ENCODE measurements at regions not wholly inside any gene's neighbourhood (a gene's known extent, or its start where the extent isn't known, plus 50 kb on each side); places are given as distances from the start of the nearest gene placed in this dataset.

GRCh38 chr10:61299156-61299555 is 154.0 kb downstream of the TMEM26 start:
- no peak for TF ChIP-seq CTCF (IDR thresholded peaks at IDR 0.05; ENCODE audit: low read depth, low read length)
- CTCF ChIA-PET, result no interaction called here
- no peak overlapping the region for H3K27ac ChIP-seq (ENCODE audit: low read depth, low read length)
- H3K9me3 ChIP-seq (ENCODE audit: control insufficient read depth, insufficient read depth, low read length), result peaks cover 3% of the 10 kb centered on the region; the same call in 1 of the 2 replicates
- DNase-seq (ENCODE audit: low read depth, low spot score), result no peak
- POLR2A ChIA-PET, result no interaction called here
- no peaks in the 10 kb centered on the region for H3K27me3 ChIP-seq (ENCODE audit: control insufficient read depth, insufficient read depth, low read length)
- no peak overlapping the region for H3K4me3 ChIP-seq (ENCODE audit: low read depth, low read length)

GRCh38 chr10:61298194-61298593 is 155.0 kb downstream of the TMEM26 start:
- Histone ChIP-seq H3K27ac (ENCODE audit: low read depth, low read length) (no peak overlapping the region), H3K9me3 (ENCODE audit: control insufficient read depth, insufficient read depth, low read length) (peaks cover 3% of the 10 kb centered on the region; the same call in 1 of the 2 replicates), H3K4me3 (ENCODE audit: low read depth, low read length) (no peak overlapping the region), H3K27me3 (ENCODE audit: control insufficient read depth, insufficient read depth, low read length) (no peaks in the 10 kb centered on the region)
- no peak for TF ChIP-seq CTCF (IDR thresholded peaks at IDR 0.05; ENCODE audit: low read depth, low read length)
- CTCF ChIA-PET, result no interaction called here
- no peak for DNase-seq (ENCODE audit: low read depth, low spot score)
- POLR2A ChIA-PET, result no interaction called here

- ChIA-PET CTCF (interaction anchor here (0.6 kb wide), 1 partner anchor 292 kb away, joined by 3 read pairs; no protein-coding TSS in a partner anchor), POLR2A (no interaction called here)
- TF ChIP-seq CTCF (IDR thresholded peaks at IDR 0.05; ENCODE audit: low read depth, low read length), result no peak
- DNase-seq (ENCODE audit: low read depth, low spot score), result no peak
- Histone ChIP-seq H3K27me3 (ENCODE audit: control insufficient read depth, insufficient read depth, low read length) (no peaks in the 10 kb centered on the region), H3K4me3 (ENCODE audit: low read depth, low read length) (no peak overlapping the region), H3K9me3 (ENCODE audit: control insufficient read depth, insufficient read depth, low read length) (peaks cover 3% of the 10 kb centered on the region; the same call in 1 of the 2 replicates), H3K27ac (ENCODE audit: low read depth, low read length) (no peak overlapping the region)
Measured at GRCh38 chr10:61296161-61296560, 157.0 kb downstream of the TMEM26 start.

GRCh38 chr10:61294131-61294530 is 159.1 kb downstream of the TMEM26 start:
- ChIA-PET CTCF (interaction anchor here (1.4 kb wide), 1 partner anchor 10 kb away, joined by 3 read pairs; no protein-coding TSS in a partner anchor), POLR2A (no interaction called here)
- no peak for DNase-seq (ENCODE audit: low read depth, low spot score)
- no peak for TF ChIP-seq CTCF (IDR thresholded peaks at IDR 0.05; ENCODE audit: low read depth, low read length)
- Histone ChIP-seq H3K4me3 (ENCODE audit: low read depth, low read length) (no peak overlapping the region), H3K27me3 (ENCODE audit: control insufficient read depth, insufficient read depth, low read length) (no peaks in the 10 kb centered on the region), H3K27ac (ENCODE audit: low read depth, low read length) (no peak overlapping the region), H3K9me3 (ENCODE audit: control insufficient read depth, insufficient read depth, low read length) (peaks cover 3% of the 10 kb centered on the region; the same call in 1 of the 2 replicates)

GRCh38 chr10:61289813-61290212 is 163.4 kb downstream of the TMEM26 start:
- no peak for TF ChIP-seq CTCF (IDR thresholded peaks at IDR 0.05; ENCODE audit: low read depth, low read length)
- no peak overlapping the region for H3K4me3 ChIP-seq (ENCODE audit: low read depth, low read length)
- ChIA-PET POLR2A (no interaction called here), CTCF (no interaction called here)
- H3K27ac ChIP-seq (ENCODE audit: low read depth, low read length), result no peak overlapping the region
- H3K9me3 ChIP-seq (ENCODE audit: control insufficient read depth, insufficient read depth, low read length), result no peaks in the 10 kb centered on the region
- DNase-seq (ENCODE audit: low read depth, low spot score), result no peak
- no peaks in the 10 kb centered on the region for H3K27me3 ChIP-seq (ENCODE audit: control insufficient read depth, insufficient read depth, low read length)
